ENCODE measurements at regions not wholly inside any gene's neighbourhood (a gene's known extent, or its start where the extent isn't known, plus 50 kb on each side); places are given as distances from the start of the nearest gene placed in this dataset.

- DNase-seq (ENCODE audit: low spot score) (no peak), ATAC-seq (no peak)
- Mint-ChIP-seq H3K9me3 (peaks cover 18% of the 10 kb centered on the region), H3K27me3 (ENCODE audit: low read depth) (no peaks in the 10 kb centered on the region), H3K4me3 (no peak overlapping the region), H3K27ac (no peak overlapping the region), H3K36me3 (peaks cover 18% of the 10 kb centered on the region), H3K4me1 (peaks cover 9% of the 10 kb centered on the region)
- no peak for TF ChIP-seq CDX4 (CRISPR knock-in tag; IDR thresholded peaks at IDR 0.05; ENCODE audit: borderline replicate concordance)
- TF ChIP-seq ZNF396 (CRISPR knock-in tag; IDR thresholded peaks at IDR 0.05; ENCODE audit: borderline replicate concordance), result no peak
- TF ChIP-seq ZMAT4 (CRISPR knock-in tag; IDR thresholded peaks at IDR 0.05), result no peak
- no peak for TF ChIP-seq ZNF281 (CRISPR knock-in tag; IDR thresholded peaks at IDR 0.05)
- no peak for TF ChIP-seq MXD4 (CRISPR knock-in tag; IDR thresholded peaks at IDR 0.05; ENCODE audit: borderline replicate concordance)
- no peak for TF ChIP-seq ZNF121 (CRISPR knock-in tag; IDR thresholded peaks at IDR 0.05)
- TF ChIP-seq TEAD4 (CRISPR knock-in tag; IDR thresholded peaks at IDR 0.05), result no peak
- TF ChIP-seq ATF3 (CRISPR knock-in tag; conservative IDR thresholded peaks at IDR 0.05), result no peak
- TF ChIP-seq GRHL2 (CRISPR knock-in tag; IDR thresholded peaks at IDR 0.05; ENCODE audit: insufficient replicate concordance, severe bottlenecking), result no peak
- no peak for TF ChIP-seq TP53 (CRISPR knock-in tag; IDR thresholded peaks at IDR 0.05)
- no peak for TF ChIP-seq MYBL2 (CRISPR knock-in tag; IDR thresholded peaks at IDR 0.05)
- no peak for TF ChIP-seq IRF1 (CRISPR knock-in tag; IDR thresholded peaks at IDR 0.05)
- no peak for TF ChIP-seq NFATC4 (CRISPR knock-in tag; IDR thresholded peaks at IDR 0.05)
- ChIA-PET CTCF (interaction anchor here (2.2 kb wide), 1 partner anchor 8 kb away, joined by 11 read pairs; no protein-coding TSS in a partner anchor), POLR2A (no interaction called here)
Measured at GRCh38 chr6:14702678-14703077, 543.2 kb upstream of the JARID2 start.

- DNase-seq (ENCODE audit: low spot score) (no peak), ATAC-seq (no peak)
- Mint-ChIP-seq H3K9me3 (peaks cover 18% of the 10 kb centered on the region), H3K36me3 (peaks cover 18% of the 10 kb centered on the region), H3K27ac (no peak overlapping the region), H3K4me3 (no peak overlapping the region), H3K27me3 (ENCODE audit: low read depth) (no peaks in the 10 kb centered on the region), H3K4me1 (peaks cover 9% of the 10 kb centered on the region)
- no peak for TF ChIP-seq MXD4 (CRISPR knock-in tag; IDR thresholded peaks at IDR 0.05; ENCODE audit: borderline replicate concordance)
- TF ChIP-seq FOXP4 (CRISPR knock-in tag; IDR thresholded peaks at IDR 0.05), result no peak
- no peak for TF ChIP-seq E2F4 (CRISPR knock-in tag; IDR thresholded peaks at IDR 0.05; ENCODE audit: borderline replicate concordance, low read depth)
- POLR2A ChIA-PET, result no interaction called here
- CTCF ChIA-PET, result no interaction called here
Measured at GRCh38 chr6:14703586-14703985, 542.3 kb upstream of the JARID2 start.
